Breast epithelium (tissue), 3 donors: ENCODE measurements at regions not wholly inside any gene's neighbourhood (a gene's known extent, or its start where the extent isn't known, plus 50 kb on each side); places are given as distances from the start of the nearest gene placed in this dataset.

Experiments used
- POLR2A ChIP-seq: fragments of 450-650 bp; IDR thresholded peaks from one replicate; pipeline ENCODE4 v1.6.1; 2016; ENCODE audit warnings: antibody characterized with exemption, mild to moderate bottlenecking, moderate library complexity
- POLR2AphosphoS5 ChIP-seq, 3 donors: sonication (generic); formaldehyde crosslinking; IDR thresholded peaks; one replicate each; pipeline ENCODE4 v1.6.1; 2017; ENCODE audit warnings: antibody characterized with exemption in 3 of 3
- TF ChIP-seq, protein P1 (sequence below), 3 donors: fragments of 450-650 bp; IDR thresholded peaks; one replicate each; pipeline ENCODE4 v1.5.1; 2016 to 2017; ENCODE audit warnings: antibody characterized with exemption in 3 of 3, mild to moderate bottlenecking in 3 of 3, moderate library complexity in 3 of 3

DNA sequence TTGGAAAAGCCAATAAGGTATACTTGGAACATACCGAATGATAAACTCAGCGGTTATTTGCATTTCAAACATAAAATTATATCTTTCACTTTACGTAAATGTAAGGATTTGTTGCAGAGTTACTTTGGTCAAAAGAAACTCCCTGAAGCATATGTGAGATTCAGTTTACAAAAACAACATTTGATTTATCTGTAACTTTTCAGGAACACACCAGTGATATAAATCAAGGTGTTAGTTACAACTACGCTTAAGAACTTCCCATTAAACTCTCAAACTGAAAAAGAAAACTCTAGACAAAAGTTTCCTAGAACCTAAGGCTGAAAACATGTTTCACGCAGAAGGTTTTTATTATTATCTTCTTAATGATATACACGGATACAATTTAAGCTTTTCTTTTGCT, 110.6 kb upstream of the MEIS1 start:
- TF ChIP-seq, protein P1, sequence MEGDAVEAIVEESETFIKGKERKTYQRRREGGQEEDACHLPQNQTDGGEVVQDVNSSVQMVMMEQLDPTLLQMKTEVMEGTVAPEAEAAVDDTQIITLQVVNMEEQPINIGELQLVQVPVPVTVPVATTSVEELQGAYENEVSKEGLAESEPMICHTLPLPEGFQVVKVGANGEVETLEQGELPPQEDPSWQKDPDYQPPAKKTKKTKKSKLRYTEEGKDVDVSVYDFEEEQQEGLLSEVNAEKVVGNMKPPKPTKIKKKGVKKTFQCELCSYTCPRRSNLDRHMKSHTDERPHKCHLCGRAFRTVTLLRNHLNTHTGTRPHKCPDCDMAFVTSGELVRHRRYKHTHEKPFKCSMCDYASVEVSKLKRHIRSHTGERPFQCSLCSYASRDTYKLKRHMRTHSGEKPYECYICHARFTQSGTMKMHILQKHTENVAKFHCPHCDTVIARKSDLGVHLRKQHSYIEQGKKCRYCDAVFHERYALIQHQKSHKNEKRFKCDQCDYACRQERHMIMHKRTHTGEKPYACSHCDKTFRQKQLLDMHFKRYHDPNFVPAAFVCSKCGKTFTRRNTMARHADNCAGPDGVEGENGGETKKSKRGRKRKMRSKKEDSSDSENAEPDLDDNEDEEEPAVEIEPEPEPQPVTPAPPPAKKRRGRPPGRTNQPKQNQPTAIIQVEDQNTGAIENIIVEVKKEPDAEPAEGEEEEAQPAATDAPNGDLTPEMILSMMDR (IDR thresholded peaks at IDR 0.05): no peak
- TF ChIP-seq POLR2AphosphoS5 (IDR thresholded peaks at IDR 0.05) (no peak), POLR2A (no peak)
